ENCODE measurements at regions not wholly inside any gene's neighbourhood (a gene's known extent, or its start where the extent isn't known, plus 50 kb on each side); places are given as distances from the start of the nearest gene placed in this dataset.

GRCh38 chr1:82710091-82710490 lies 909.4 kb downstream of the ADGRL2 start:
- no peaks in the 10 kb centered on the region for H3K4me1 ChIP-seq (ENCODE audit: control insufficient read depth, insufficient read depth, low read length)
- no peaks in the 10 kb centered on the region for H3K9me3 ChIP-seq (replicated peaks; ENCODE audit: control insufficient read depth, low read depth, low read length)
- no peaks in the 10 kb centered on the region for H3K36me3 ChIP-seq (ENCODE audit: control insufficient read depth, insufficient read depth, low read length)
- no peak overlapping the region for H3K4me3 ChIP-seq (ENCODE audit: low read length)
- no peak for DNase-seq
- no peaks in the 10 kb centered on the region for H3K27me3 ChIP-seq (ENCODE audit: control insufficient read depth, insufficient read depth, low read length)
- H3K27ac ChIP-seq (ENCODE audit: low read length) = no peak overlapping the region

- no peak overlapping the region for H3K4me3 ChIP-seq (ENCODE audit: low read length)
- no peaks in the 10 kb centered on the region for H3K36me3 ChIP-seq (ENCODE audit: control insufficient read depth, insufficient read depth, low read length)
- no peaks in the 10 kb centered on the region for H3K9me3 ChIP-seq (replicated peaks; ENCODE audit: control insufficient read depth, low read depth, low read length)
- no peak for DNase-seq
- H3K27me3 ChIP-seq (ENCODE audit: control insufficient read depth, insufficient read depth, low read length) = no peaks in the 10 kb centered on the region
- H3K4me1 ChIP-seq (ENCODE audit: control insufficient read depth, insufficient read depth, low read length) = no peaks in the 10 kb centered on the region
- no CpG with 5 or more reads among the region's 1 CpG for WGBS (ENCODE audit: insufficient coverage)
- H3K27ac ChIP-seq (ENCODE audit: low read length) = no peak overlapping the region
These were observed 906.9 kb downstream of the ADGRL2 start for GRCh38 chr1:82707681-82708080.

GRCh38 chr1:82706741-82707140 lies 906.0 kb downstream of the ADGRL2 start:
- Histone ChIP-seq H3K27ac (ENCODE audit: low read length) (no peak overlapping the region), H3K27me3 (ENCODE audit: control insufficient read depth, insufficient read depth, low read length) (no peaks in the 10 kb centered on the region), H3K4me3 (ENCODE audit: low read length) (no peak overlapping the region), H3K4me1 (ENCODE audit: control insufficient read depth, insufficient read depth, low read length) (no peaks in the 10 kb centered on the region), H3K36me3 (ENCODE audit: control insufficient read depth, insufficient read depth, low read length) (no peaks in the 10 kb centered on the region), H3K9me3 (replicated peaks; ENCODE audit: control insufficient read depth, low read depth, low read length) (no peaks in the 10 kb centered on the region)
- no CpG with 5 or more reads among the region's 2 CpGs for WGBS (ENCODE audit: insufficient coverage)
- DNase-seq = no peak

- Histone ChIP-seq H3K27me3 (ENCODE audit: control insufficient read depth, insufficient read depth, low read length) (no peaks in the 10 kb centered on the region), H3K4me3 (ENCODE audit: low read length) (no peak overlapping the region), H3K27ac (ENCODE audit: low read length) (no peak overlapping the region), H3K36me3 (ENCODE audit: control insufficient read depth, insufficient read depth, low read length) (no peaks in the 10 kb centered on the region), H3K4me1 (ENCODE audit: control insufficient read depth, insufficient read depth, low read length) (no peaks in the 10 kb centered on the region), H3K9me3 (replicated peaks; ENCODE audit: control insufficient read depth, low read depth, low read length) (no peaks in the 10 kb centered on the region)
- peak; percentile 49 for DNase-seq
These were observed 904.2 kb downstream of the ADGRL2 start for GRCh38 chr1:82704966-82705365.

- WGBS (ENCODE audit: insufficient coverage) = no CpG with 5 or more reads among the region's 3 CpGs
- H3K9me3 ChIP-seq (replicated peaks; ENCODE audit: control insufficient read depth, low read depth, low read length) = no peaks in the 10 kb centered on the region
- no peaks in the 10 kb centered on the region for H3K27me3 ChIP-seq (ENCODE audit: control insufficient read depth, insufficient read depth, low read length)
- DNase-seq = peak; percentile 48
- H3K27ac ChIP-seq (ENCODE audit: low read length) = peak overlapping the region; percentile 14
- H3K4me1 ChIP-seq (ENCODE audit: control insufficient read depth, insufficient read depth, low read length) = no peaks in the 10 kb centered on the region
- no peak overlapping the region for H3K4me3 ChIP-seq (ENCODE audit: low read length)
- no peaks in the 10 kb centered on the region for H3K36me3 ChIP-seq (ENCODE audit: control insufficient read depth, insufficient read depth, low read length)
These were observed 903.7 kb downstream of the ADGRL2 start for GRCh38 chr1:82704393-82704792.

- Histone ChIP-seq H3K36me3 (ENCODE audit: control insufficient read depth, insufficient read depth, low read length) (no peaks in the 10 kb centered on the region), H3K9me3 (replicated peaks; ENCODE audit: control insufficient read depth, low read depth, low read length) (no peaks in the 10 kb centered on the region), H3K4me1 (ENCODE audit: control insufficient read depth, insufficient read depth, low read length) (no peaks in the 10 kb centered on the region), H3K4me3 (ENCODE audit: low read length) (no peak overlapping the region), H3K27ac (ENCODE audit: low read length) (peak overlapping the region; percentile 1), H3K27me3 (ENCODE audit: control insufficient read depth, insufficient read depth, low read length) (no peaks in the 10 kb centered on the region)
- DNase-seq = no peak
These were observed 903.2 kb downstream of the ADGRL2 start for GRCh38 chr1:82703951-82704350.

GRCh38 chr1:82700476-82700875 lies 899.7 kb downstream of the ADGRL2 start:
- no peaks in the 10 kb centered on the region for H3K27me3 ChIP-seq (ENCODE audit: control insufficient read depth, insufficient read depth, low read length)
- WGBS (ENCODE audit: insufficient coverage) = no CpG with 5 or more reads among the region's 5 CpGs
- no peak overlapping the region for H3K4me3 ChIP-seq (ENCODE audit: low read length)
- no peak for DNase-seq
- H3K27ac ChIP-seq (ENCODE audit: low read length) = no peak overlapping the region
- no peaks in the 10 kb centered on the region for H3K9me3 ChIP-seq (replicated peaks; ENCODE audit: control insufficient read depth, low read depth, low read length)
- H3K36me3 ChIP-seq (ENCODE audit: control insufficient read depth, insufficient read depth, low read length) = no peaks in the 10 kb centered on the region
- H3K4me1 ChIP-seq (ENCODE audit: control insufficient read depth, insufficient read depth, low read length) = no peaks in the 10 kb centered on the region

- no peaks in the 10 kb centered on the region for H3K27me3 ChIP-seq (ENCODE audit: control insufficient read depth, insufficient read depth, low read length)
- no peak overlapping the region for H3K27ac ChIP-seq (ENCODE audit: low read length)
- no peaks in the 10 kb centered on the region for H3K9me3 ChIP-seq (replicated peaks; ENCODE audit: control insufficient read depth, low read depth, low read length)
- no peaks in the 10 kb centered on the region for H3K4me1 ChIP-seq (ENCODE audit: control insufficient read depth, insufficient read depth, low read length)
- WGBS (ENCODE audit: insufficient coverage) = 65% methylated on average over 2 of the region's 8 CpGs
- H3K36me3 ChIP-seq (ENCODE audit: control insufficient read depth, insufficient read depth, low read length) = no peaks in the 10 kb centered on the region
- no peak overlapping the region for H3K4me3 ChIP-seq (ENCODE audit: low read length)
- peak; percentile 63 for DNase-seq
These were observed 897.2 kb downstream of the ADGRL2 start for GRCh38 chr1:82697965-82698364.

GRCh38 chr1:82695443-82695842 lies 894.7 kb downstream of the ADGRL2 start:
- WGBS (ENCODE audit: insufficient coverage) = no CpG with 5 or more reads among the region's 2 CpGs
- DNase-seq = peak; percentile 34
- no peaks in the 10 kb centered on the region for H3K36me3 ChIP-seq (ENCODE audit: control insufficient read depth, insufficient read depth, low read length)

GRCh38 chr1:82690411-82690810 lies 889.7 kb downstream of the ADGRL2 start:
- WGBS (ENCODE audit: insufficient coverage) = 0% methylated on average over 1 of the region's 1 CpG
- no peaks in the 10 kb centered on the region for H3K36me3 ChIP-seq (ENCODE audit: control insufficient read depth, insufficient read depth, low read length)
- DNase-seq = peak; percentile 51
- no peak overlapping the region for H3K27ac ChIP-seq (ENCODE audit: low read length)
- H3K27me3 ChIP-seq (ENCODE audit: control insufficient read depth, insufficient read depth, low read length) = no peaks in the 10 kb centered on the region
- H3K9me3 ChIP-seq (replicated peaks; ENCODE audit: control insufficient read depth, low read depth, low read length) = peaks cover 15% of the 10 kb centered on the region
- H3K4me1 ChIP-seq (ENCODE audit: control insufficient read depth, insufficient read depth, low read length) = no peaks in the 10 kb centered on the region
- no peak overlapping the region for H3K4me3 ChIP-seq (ENCODE audit: low read length)

More at GRCh38 chr1:82695443-82695842, 894.7 kb downstream of the ADGRL2 start:
- no peaks in the 10 kb centered on the region for H3K9me3 ChIP-seq (replicated peaks; ENCODE audit: control insufficient read depth, low read depth, low read length)
- H3K4me3 ChIP-seq (ENCODE audit: low read length) = no peak overlapping the region
- H3K27me3 ChIP-seq (ENCODE audit: control insufficient read depth, insufficient read depth, low read length) = no peaks in the 10 kb centered on the region
- H3K4me1 ChIP-seq (ENCODE audit: control insufficient read depth, insufficient read depth, low read length) = no peaks in the 10 kb centered on the region
- H3K27ac ChIP-seq (ENCODE audit: low read length) = no peak overlapping the region

- Histone ChIP-seq H3K4me3 (ENCODE audit: low read length) (no peak overlapping the region), H3K27me3 (ENCODE audit: control insufficient read depth, insufficient read depth, low read length) (no peaks in the 10 kb centered on the region), H3K36me3 (ENCODE audit: control insufficient read depth, insufficient read depth, low read length) (no peaks in the 10 kb centered on the region), H3K4me1 (ENCODE audit: control insufficient read depth, insufficient read depth, low read length) (no peaks in the 10 kb centered on the region), H3K9me3 (replicated peaks; ENCODE audit: control insufficient read depth, low read depth, low read length) (peaks cover 15% of the 10 kb centered on the region), H3K27ac (ENCODE audit: low read length) (no peak overlapping the region)
- DNase-seq = no peak
- WGBS (ENCODE audit: insufficient coverage) = 73% methylated on average over 3 of the region's 4 CpGs
These were observed 888.5 kb downstream of the ADGRL2 start for GRCh38 chr1:82689217-82689616.

Measured in muscle of leg (tissue), 3 donors.